Breast epithelium (tissue), 4 donors: ENCODE measurements at regions not wholly inside any gene's neighbourhood (a gene's known extent, or its start where the extent isn't known, plus 50 kb on each side); places are given as distances from the start of the nearest gene placed in this dataset.
A peak's percentile ranks its signal among the peaks of the same experiment; 100 is the strongest.

Experiments
- DNase-seq, 2 donors: peaks; one replicate each; pipeline ENCODE4 v3.0.0-alpha.2; 2019; ENCODE audit warnings: low spot score in 2 of 2
- H3K27ac ChIP-seq, 2 donors: fragments of 200-600 bp; sonication (generic) in 1 of 2; one replicate each; pipeline ENCODE4 v1.5.1; 2016 to 2019; ENCODE audit warnings: mild to moderate bottlenecking in 1 of 2
- H3K27me3 ChIP-seq, 2 donors: fragments of 200-600 bp; sonication (generic) in 1 of 2; one replicate each; pipeline versions ENCODE4 v1.5.1 to v1.6.0; 2017 to 2019; ENCODE audit warnings: control low read depth in 1 of 2, mild to moderate bottlenecking in 1 of 2
- H3K36me3 ChIP-seq: fragments of 200-600 bp; one replicate; pipeline ENCODE4 v1.5.1; 2019
- H3K4me1 ChIP-seq, 2 donors: fragments of 200-600 bp; sonication (generic); one replicate each; pipeline ENCODE4 v1.5.1; 2016 to 2019; ENCODE audit warnings: control low read depth in 1 of 2
- H3K4me3 ChIP-seq, 3 donors: fragments of 200-600 bp; sonication (generic); 1 replicate in 2 of 3; 2 replicates in 1 of 3; pipeline ENCODE4 v1.5.1; 2016 to 2019; ENCODE audit warnings: mild to moderate bottlenecking in 3 of 3, moderate library complexity in 2 of 3
- H3K9me3 ChIP-seq, 2 donors: fragments of 200-600 bp; sonication (generic) in 1 of 2; one replicate each; pipeline ENCODE4 v1.5.1; 2016 to 2019; ENCODE audit warnings: control low read depth in 1 of 2
- CTCF ChIP-seq, 3 donors: fragments of 450-650 bp; IDR thresholded peaks; one replicate each; pipeline ENCODE4 v1.5.1; 2016 to 2017; ENCODE audit warnings: antibody characterized with exemption in 3 of 3, mild to moderate bottlenecking in 3 of 3, moderate library complexity in 3 of 3
- POLR2A ChIP-seq: fragments of 450-650 bp; IDR thresholded peaks from one replicate; pipeline ENCODE4 v1.6.1; 2016; ENCODE audit warnings: antibody characterized with exemption, mild to moderate bottlenecking, moderate library complexity
- POLR2AphosphoS5 ChIP-seq, 3 donors: sonication (generic); formaldehyde crosslinking; IDR thresholded peaks; one replicate each; pipeline ENCODE4 v1.6.1; 2017; ENCODE audit warnings: antibody characterized with exemption in 3 of 3
- intact Hi-C: fragments of 100-400 bp; cut with DNase I; formaldehyde crosslinking; loops from one replicate; pipeline ENCODE4 v1.15.1; 2023; ENCODE audit warnings: low total_unique reads

DNA sequence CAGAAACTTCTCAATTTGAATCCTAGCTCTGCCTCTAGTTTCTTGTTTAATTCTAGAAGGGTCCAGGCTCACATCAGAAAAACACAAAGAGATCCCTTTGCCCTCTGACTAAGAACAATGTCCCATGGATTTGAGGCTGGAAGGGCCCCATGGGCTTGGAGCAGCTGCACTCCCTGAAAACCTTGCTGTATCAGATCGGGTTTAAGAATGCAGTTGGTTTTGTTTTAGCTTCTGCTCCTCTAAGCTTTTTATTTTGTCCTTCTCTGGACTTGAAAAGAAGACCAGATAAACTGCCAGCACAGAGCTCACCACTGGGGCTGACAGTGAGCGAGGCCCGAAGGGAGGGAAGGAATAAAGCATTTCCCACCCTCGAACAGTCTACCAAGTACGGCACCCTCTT, 69.2 kb upstream of the WIPF1 start:
- intact Hi-C loops, result no loop called here
- Histone ChIP-seq H3K27ac (peak overlapping the region; percentile 26 to 74), H3K9me3 (peaks cover 0 to 7% of the 10 kb centered on the region in 2 donors), H3K27me3 (no peaks in the 10 kb centered on the region), H3K4me3 (no peak overlapping the region), H3K36me3 (no peaks in the 10 kb centered on the region), H3K4me1 (peaks cover 0 to 8% of the 10 kb centered on the region in 2 donors)
- no peak for DNase-seq
- TF ChIP-seq POLR2A (no peak), CTCF (IDR thresholded peaks at IDR 0.05) (no peak), POLR2AphosphoS5 (IDR thresholded peaks at IDR 0.05) (no peak)

- peak overlapping the region in 1 of 2 donors; percentile 74 for H3K27ac ChIP-seq
- intact Hi-C loops, result no loop called here
- H3K27me3 ChIP-seq, result no peaks in the 10 kb centered on the region
- no peak for TF ChIP-seq CTCF (IDR thresholded peaks at IDR 0.05)
- no peak for TF ChIP-seq POLR2AphosphoS5 (IDR thresholded peaks at IDR 0.05)
- no peak for TF ChIP-seq POLR2A
- H3K4me3 ChIP-seq, result no peak overlapping the region
- peaks cover 0 to 8% of the 10 kb centered on the region in 2 donors for H3K4me1 ChIP-seq
- H3K36me3 ChIP-seq, result no peaks in the 10 kb centered on the region
- H3K9me3 ChIP-seq, result peaks cover 0 to 2% of the 10 kb centered on the region in 2 donors
- no peak for DNase-seq
Measured at GRCh38 chr2:174666312-174666711, 68.7 kb upstream of the WIPF1 start.

GRCh38 chr2:174664084-174664759, 66.6 kb upstream of the WIPF1 start:
- no peak overlapping the region for H3K4me3 ChIP-seq
- no peaks in the 10 kb centered on the region for H3K36me3 ChIP-seq
- no peak for TF ChIP-seq POLR2A
- no peak for TF ChIP-seq CTCF (IDR thresholded peaks at IDR 0.05)
- no peak for TF ChIP-seq POLR2AphosphoS5 (IDR thresholded peaks at IDR 0.05)
- H3K9me3 ChIP-seq, result no peaks in the 10 kb centered on the region
- peak overlapping the region; percentile 34 to 49 for H3K27ac ChIP-seq
- intact Hi-C loops, result no loop called here
- no peak for DNase-seq
- H3K4me1 ChIP-seq, result peaks cover 0 to 8% of the 10 kb centered on the region in 2 donors
- no peaks in the 10 kb centered on the region for H3K27me3 ChIP-seq

DNA sequence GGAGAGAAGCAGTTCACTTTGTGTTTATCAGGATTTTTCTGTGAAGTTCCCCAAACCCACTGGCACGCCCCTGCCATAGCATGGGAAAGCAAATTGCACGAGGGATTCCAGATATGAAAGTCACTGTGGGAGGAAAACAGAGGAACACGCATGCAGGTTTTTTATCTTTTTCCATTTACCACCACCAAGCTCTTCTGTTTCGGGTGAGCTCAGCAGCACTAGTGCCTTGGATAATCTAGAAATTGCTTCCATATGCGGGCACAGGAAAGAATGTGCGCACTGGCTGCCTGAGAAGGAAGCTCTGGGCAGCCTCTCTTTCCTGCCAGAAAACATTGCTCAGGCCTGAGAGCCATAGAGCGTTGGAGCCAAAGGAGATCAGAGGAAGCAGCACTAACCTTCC, 65.9 kb upstream of the WIPF1 start:
- peak overlapping the region; percentile 34 to 49 for H3K27ac ChIP-seq
- H3K4me3 ChIP-seq, result peak overlapping the region in 1 of 3 donors; percentile 4
- peaks cover 0 to 8% of the 10 kb centered on the region in 2 donors for H3K4me1 ChIP-seq
- no peaks in the 10 kb centered on the region for H3K27me3 ChIP-seq
- H3K36me3 ChIP-seq, result no peaks in the 10 kb centered on the region
- no peaks in the 10 kb centered on the region for H3K9me3 ChIP-seq
- no peak for DNase-seq
- intact Hi-C loops, result no loop called here
- no peak for TF ChIP-seq POLR2AphosphoS5 (IDR thresholded peaks at IDR 0.05)

GRCh38 chr2:174662859-174663258, 65.3 kb upstream of the WIPF1 start:
- Histone ChIP-seq H3K27ac (peak overlapping the region in 1 of 2 donors; percentile 49), H3K4me3 (no peak overlapping the region), H3K4me1 (peaks cover 0 to 4% of the 10 kb centered on the region in 2 donors), H3K27me3 (no peaks in the 10 kb centered on the region), H3K36me3 (no peaks in the 10 kb centered on the region), H3K9me3 (no peaks in the 10 kb centered on the region)
- DNase-seq, result no peak
- no peak for TF ChIP-seq CTCF (IDR thresholded peaks at IDR 0.05)
- no peak for TF ChIP-seq POLR2AphosphoS5 (IDR thresholded peaks at IDR 0.05)
- no peak for TF ChIP-seq POLR2A
- intact Hi-C loops, result no loop called here
